SU-DHL-6 (cell line): ENCODE measurements at regions not wholly inside any gene's neighbourhood (a gene's known extent, or its start where the extent isn't known, plus 50 kb on each side); places are given as distances from the start of the nearest gene placed in this dataset.

Source experiments
- H2AFZ ChIP-seq: fragments of 200-600 bp; sonication (generic); 2 replicates; pipeline ENCODE4 v1.6.1; 2014; ENCODE audit warnings: low read depth, mild to moderate bottlenecking, moderate library complexity, mixed read lengths, antibody characterized with exemption, low read length; ENCODE audit not compliant: severe bottlenecking
- H3F3A ChIP-seq: fragments of 200-600 bp; shearing (Covaris generic); 2 replicates; pipeline ENCODE4 v1.6.0; 2016; ENCODE audit warnings: antibody characterized with exemption, mild to moderate bottlenecking; ENCODE audit not compliant: insufficient read depth
- H3K27ac ChIP-seq: fragments of 200-600 bp; sonication (generic); 2 replicates; pipeline ENCODE4 v1.5.1; 2016; ENCODE audit warnings: low read depth, mild to moderate bottlenecking, low read length, moderate library complexity, mixed read lengths
- H3K27me3 ChIP-seq: fragments of 200-600 bp; sonication (generic), shearing (Covaris generic); 2 replicates; pipeline ENCODE4 v1.6.0; 2014; ENCODE audit warnings: mild to moderate bottlenecking, low read length
- H3K36me3 ChIP-seq: fragments of 200-600 bp; sonication (generic); 2 replicates; pipeline ENCODE4 v1.6.1; 2014; ENCODE audit warnings: mild to moderate bottlenecking, low read length, mixed read lengths
- H3K4me2 ChIP-seq: fragments of 300-600, 200-600 bp; shearing (Covaris generic), sonication (generic); 2 replicates; pipeline ENCODE4 v1.6.0; 2014; ENCODE audit warnings: low read length, low read depth, mild to moderate bottlenecking; ENCODE audit not compliant: poor library complexity, severe bottlenecking
- H3K4me3 ChIP-seq: fragments of 200-600 bp; sonication (generic); 2 replicates; pipeline ENCODE4 v1.5.1; 2014; ENCODE audit warnings: antibody characterized with exemption, low read length, mild to moderate bottlenecking, mixed read lengths; ENCODE audit not compliant: insufficient read depth, poor library complexity, severe bottlenecking
- H3K79me2 ChIP-seq: fragments of 200-600 bp; sonication (generic); 2 replicates; pipeline ENCODE4 v1.6.1; 2014; ENCODE audit warnings: mild to moderate bottlenecking, low read length, moderate library complexity; ENCODE audit not compliant: insufficient read depth
- H3K9ac ChIP-seq: fragments of 200-600 bp; sonication (generic); 2 replicates; pipeline ENCODE4 v1.7.0; 2014; ENCODE audit warnings: mild to moderate bottlenecking, low read length
- H3K9me2 ChIP-seq: fragments of 200-600 bp; sonication (generic); replicated peaks from 2 replicates; pipeline ENCODE4 v1.6.1; 2014; ENCODE audit warnings: low read length; ENCODE audit not compliant: insufficient read depth
- H3K9me3 ChIP-seq: fragments of 200-600 bp; sonication (generic); 2 replicates; pipeline ENCODE4 v1.6.1; 2014; ENCODE audit warnings: low read length, mixed read lengths; ENCODE audit not compliant: insufficient read depth
- H4K20me1 ChIP-seq: fragments of 200-600 bp; sonication (generic); 2 replicates; pipeline ENCODE4 v1.6.1; 2014; ENCODE audit warnings: low read depth, mild to moderate bottlenecking, antibody characterized with exemption, low read length, moderate library complexity, mixed read lengths
- EZH2phosphoT487 ChIP-seq: fragments of 200-600 bp; sonication (generic), shearing (Covaris generic); conservative IDR thresholded peaks from 2 replicates; pipeline ENCODE4 v1.6.1; 2018; ENCODE audit warnings: mild to moderate bottlenecking, antibody characterized with exemption, low read length, moderate library complexity, mixed read lengths
- TF ChIP-seq, protein P1 (sequence below): fragments of 200-600 bp; sonication (generic); IDR thresholded peaks from one replicate; pipeline ENCODE4 v1.5.1; 2017; ENCODE audit warnings: antibody characterized with exemption, mild to moderate bottlenecking, low read length, moderate library complexity; ENCODE audit not compliant: insufficient read depth, poor library complexity, severe bottlenecking

- no peak for TF ChIP-seq EZH2phosphoT487
- TF ChIP-seq, protein P1, sequence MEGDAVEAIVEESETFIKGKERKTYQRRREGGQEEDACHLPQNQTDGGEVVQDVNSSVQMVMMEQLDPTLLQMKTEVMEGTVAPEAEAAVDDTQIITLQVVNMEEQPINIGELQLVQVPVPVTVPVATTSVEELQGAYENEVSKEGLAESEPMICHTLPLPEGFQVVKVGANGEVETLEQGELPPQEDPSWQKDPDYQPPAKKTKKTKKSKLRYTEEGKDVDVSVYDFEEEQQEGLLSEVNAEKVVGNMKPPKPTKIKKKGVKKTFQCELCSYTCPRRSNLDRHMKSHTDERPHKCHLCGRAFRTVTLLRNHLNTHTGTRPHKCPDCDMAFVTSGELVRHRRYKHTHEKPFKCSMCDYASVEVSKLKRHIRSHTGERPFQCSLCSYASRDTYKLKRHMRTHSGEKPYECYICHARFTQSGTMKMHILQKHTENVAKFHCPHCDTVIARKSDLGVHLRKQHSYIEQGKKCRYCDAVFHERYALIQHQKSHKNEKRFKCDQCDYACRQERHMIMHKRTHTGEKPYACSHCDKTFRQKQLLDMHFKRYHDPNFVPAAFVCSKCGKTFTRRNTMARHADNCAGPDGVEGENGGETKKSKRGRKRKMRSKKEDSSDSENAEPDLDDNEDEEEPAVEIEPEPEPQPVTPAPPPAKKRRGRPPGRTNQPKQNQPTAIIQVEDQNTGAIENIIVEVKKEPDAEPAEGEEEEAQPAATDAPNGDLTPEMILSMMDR: no peak
- no peak overlapping the region for H3K27ac ChIP-seq
- H3K27me3 ChIP-seq: no peaks in the 10 kb centered on the region
- no peaks in the 10 kb centered on the region for H4K20me1 ChIP-seq
- no peak overlapping the region for H3K4me3 ChIP-seq
- H3K9me2 ChIP-seq: no peaks in the 10 kb centered on the region
- no peaks in the 10 kb centered on the region for H3K9me3 ChIP-seq
- no peak overlapping the region for H3K9ac ChIP-seq
- no peaks in the 10 kb centered on the region for H3K36me3 ChIP-seq
- H3K79me2 ChIP-seq: no peaks in the 10 kb centered on the region
- H3K4me2 ChIP-seq: no peak overlapping the region
- H2AFZ ChIP-seq: no peak overlapping the region
- H3F3A ChIP-seq: no peaks in the 10 kb centered on the region
Measured at GRCh38 chr6:8858854-8859331, 423.5 kb upstream of the SLC35B3 start.

GRCh38 chr6:8857160-8857559 lies 421.8 kb upstream of the SLC35B3 start:
- no peak for TF ChIP-seq EZH2phosphoT487
- TF ChIP-seq, protein P1: no peak
- H4K20me1 ChIP-seq: no peaks in the 10 kb centered on the region
- no peak overlapping the region for H3K27ac ChIP-seq
- H2AFZ ChIP-seq: no peak overlapping the region
- H3K9me3 ChIP-seq: no peaks in the 10 kb centered on the region
- no peaks in the 10 kb centered on the region for H3K79me2 ChIP-seq
- no peaks in the 10 kb centered on the region for H3F3A ChIP-seq
- no peak overlapping the region for H3K4me3 ChIP-seq
- H3K4me2 ChIP-seq: no peak overlapping the region
- no peaks in the 10 kb centered on the region for H3K27me3 ChIP-seq
- H3K9me2 ChIP-seq: no peaks in the 10 kb centered on the region
- H3K36me3 ChIP-seq: no peaks in the 10 kb centered on the region
- no peak overlapping the region for H3K9ac ChIP-seq

DNA sequence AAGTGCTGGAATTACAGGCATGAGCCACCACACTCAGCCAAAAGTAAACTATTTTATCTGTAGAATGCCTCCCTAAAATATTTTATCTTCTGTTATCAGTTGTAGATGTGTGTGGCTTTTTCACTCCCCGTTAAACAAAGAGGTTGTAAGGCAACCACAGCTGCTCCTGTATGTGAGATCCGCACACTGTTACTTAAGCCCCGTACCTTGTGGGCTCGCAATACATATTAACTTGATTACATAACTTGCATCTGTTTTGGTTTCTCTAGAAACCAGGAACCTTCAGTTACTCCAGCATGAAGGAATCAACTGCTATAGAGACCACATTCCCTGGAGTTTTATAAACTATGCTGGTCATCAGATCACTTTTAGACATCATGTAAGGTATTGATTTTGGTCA lies 420.1 kb upstream of the SLC35B3 start:
- TF ChIP-seq, protein P1: no peak
- no peak for TF ChIP-seq EZH2phosphoT487
- H2AFZ ChIP-seq: no peak overlapping the region

More for the DNA sequence above, 420.1 kb upstream of the SLC35B3 start:
- Histone ChIP-seq H3K9me3 (no peaks in the 10 kb centered on the region), H3K27ac (no peak overlapping the region), H3K4me2 (no peak overlapping the region), H4K20me1 (no peaks in the 10 kb centered on the region), H3K27me3 (no peaks in the 10 kb centered on the region), H3K36me3 (no peaks in the 10 kb centered on the region), H3K79me2 (no peaks in the 10 kb centered on the region), H3F3A (no peaks in the 10 kb centered on the region), H3K9ac (no peak overlapping the region), H3K4me3 (no peak overlapping the region), H3K9me2 (no peaks in the 10 kb centered on the region)
